Thyroid gland (tissue), 4 donors: ENCODE measurements at regions not wholly inside any gene's neighbourhood (a gene's known extent, or its start where the extent isn't known, plus 50 kb on each side); places are given as distances from the start of the nearest gene placed in this dataset.

Experiments used
- DNase-seq, 2 donors: peaks; one replicate each; pipeline ENCODE4 v3.0.0-alpha.2; 2019
- H3K27ac ChIP-seq, 3 donors: fragments of 200-600 bp; sonication (generic); 1 replicate in 2 of 3; 2 replicates in 1 of 3; pipeline ENCODE4 v1.5.1; 2016 to 2019; ENCODE audit warnings: mild to moderate bottlenecking in 1 of 3, moderate library complexity in 1 of 3
- H3K27me3 ChIP-seq: fragments of 200-600 bp; sonication (generic); one replicate; pipeline ENCODE4 v1.5.1; 2019
- H3K36me3 ChIP-seq, 2 donors: fragments of 200-600 bp; sonication (generic); one replicate each; pipeline ENCODE4 v1.5.1; 2016 to 2019
- H3K4me1 ChIP-seq, 2 donors: fragments of 200-600 bp; sonication (generic); one replicate each; pipeline ENCODE4 v1.5.1; 2017 to 2019
- H3K4me3 ChIP-seq, 3 donors: fragments of 200-600 bp; sonication (generic); replicated peaks in 1 of 3; 1 replicate in 2 of 3; 2 replicates in 1 of 3; pipeline ENCODE4 v1.5.1; 2016; ENCODE audit warnings: mild to moderate bottlenecking in 1 of 3
- H3K9me3 ChIP-seq: fragments of 200-600 bp; sonication (generic); one replicate; pipeline ENCODE4 v1.5.1; 2017
- POLR2A ChIP-seq, 2 donors: fragments of 450-650 bp; IDR thresholded peaks; one replicate each; pipeline ENCODE4 v1.6.1; 2017; ENCODE audit warnings: antibody characterized with exemption in 2 of 2, mild to moderate bottlenecking in 2 of 2, moderate library complexity in 1 of 2
- WGBS, 2 donors: methylation state at CpG; one replicate each; pipeline ENCODE4 v1.1.5; 2017; 5-methylcytosine and 5-hydroxymethylcytosine counted together
- intact Hi-C: fragments of 100-400 bp; cut with DNase I; formaldehyde crosslinking; loops from one replicate; pipeline ENCODE4 v1.15.1; 2023
- TF ChIP-seq, protein P1 (sequence below), 6 experiments: fragments of 200-600 bp in 3 of 6; fragments of 450-650 bp in 3 of 6; sonication (generic) in 3 of 6; IDR thresholded peaks; one replicate each; pipeline ENCODE4 v1.5.1; 2016 to 2019; ENCODE audit warnings: antibody characterized with exemption in 6 of 6, mild to moderate bottlenecking in 2 of 6, inconsistent platforms in 1 of 6, moderate library complexity in 1 of 6

DNA sequence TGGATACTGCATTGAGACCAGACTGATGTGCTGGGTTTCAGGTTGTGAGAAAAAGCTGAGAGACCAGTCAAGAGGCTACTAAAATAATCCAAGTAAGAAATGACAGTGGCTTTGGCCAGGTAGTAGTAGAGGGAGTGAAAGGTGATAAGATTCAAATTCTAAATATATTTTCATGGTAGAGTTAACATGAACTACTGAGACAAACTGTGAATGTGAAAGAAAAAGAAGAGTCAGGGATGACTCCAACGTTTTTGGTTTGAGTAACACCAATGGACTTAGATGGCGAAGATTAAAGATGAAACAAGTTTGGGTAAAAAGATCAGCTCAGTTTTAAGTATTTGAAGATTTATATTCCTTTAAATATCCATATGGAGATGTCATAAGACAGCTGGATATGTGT is 209.4 kb downstream of the ZEB2 start:
- TF ChIP-seq, protein P1, sequence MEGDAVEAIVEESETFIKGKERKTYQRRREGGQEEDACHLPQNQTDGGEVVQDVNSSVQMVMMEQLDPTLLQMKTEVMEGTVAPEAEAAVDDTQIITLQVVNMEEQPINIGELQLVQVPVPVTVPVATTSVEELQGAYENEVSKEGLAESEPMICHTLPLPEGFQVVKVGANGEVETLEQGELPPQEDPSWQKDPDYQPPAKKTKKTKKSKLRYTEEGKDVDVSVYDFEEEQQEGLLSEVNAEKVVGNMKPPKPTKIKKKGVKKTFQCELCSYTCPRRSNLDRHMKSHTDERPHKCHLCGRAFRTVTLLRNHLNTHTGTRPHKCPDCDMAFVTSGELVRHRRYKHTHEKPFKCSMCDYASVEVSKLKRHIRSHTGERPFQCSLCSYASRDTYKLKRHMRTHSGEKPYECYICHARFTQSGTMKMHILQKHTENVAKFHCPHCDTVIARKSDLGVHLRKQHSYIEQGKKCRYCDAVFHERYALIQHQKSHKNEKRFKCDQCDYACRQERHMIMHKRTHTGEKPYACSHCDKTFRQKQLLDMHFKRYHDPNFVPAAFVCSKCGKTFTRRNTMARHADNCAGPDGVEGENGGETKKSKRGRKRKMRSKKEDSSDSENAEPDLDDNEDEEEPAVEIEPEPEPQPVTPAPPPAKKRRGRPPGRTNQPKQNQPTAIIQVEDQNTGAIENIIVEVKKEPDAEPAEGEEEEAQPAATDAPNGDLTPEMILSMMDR (IDR thresholded peaks at IDR 0.05) = no peak
- TF ChIP-seq POLR2A (IDR thresholded peaks at IDR 0.05) = no peak
- H3K27me3 ChIP-seq = no peaks in the 10 kb centered on the region
- H3K9me3 ChIP-seq = no peaks in the 10 kb centered on the region
- H3K4me3 ChIP-seq = no peak overlapping the region
- 86 to 88% methylated on average over 2 of the region's 2 CpGs for WGBS, 2 donors
- H3K4me1 ChIP-seq = no peaks in the 10 kb centered on the region
- H3K27ac ChIP-seq = no peak overlapping the region
- no peaks in the 10 kb centered on the region for H3K36me3 ChIP-seq
- intact Hi-C loops = no loop called here
- DNase-seq = no peak

DNA sequence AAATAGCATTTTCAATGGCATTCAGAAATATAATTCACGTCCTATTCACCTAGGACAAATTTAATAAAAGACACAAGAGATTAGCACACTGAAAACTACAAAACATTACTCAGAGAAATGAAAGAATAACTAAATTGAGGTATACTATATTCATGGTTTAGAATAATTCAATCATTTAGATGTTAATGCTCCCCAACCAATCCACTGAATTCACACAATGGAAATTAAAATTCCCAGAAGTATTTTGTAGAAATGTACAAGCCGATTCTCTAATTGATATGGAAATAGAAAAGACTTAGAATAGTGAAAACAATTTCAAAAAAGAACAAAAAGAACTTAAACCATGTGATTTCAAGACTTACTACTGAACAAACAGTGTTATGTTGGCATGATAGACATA is 212.2 kb downstream of the ZEB2 start:
- TF ChIP-seq, protein P1 (IDR thresholded peaks at IDR 0.05) = no peak
- no peak for TF ChIP-seq POLR2A (IDR thresholded peaks at IDR 0.05)
- WGBS, 2 donors = 95 to 98% methylated on average over 2 of the region's 2 CpGs
- intact Hi-C loops = no loop called here
- no peaks in the 10 kb centered on the region for H3K9me3 ChIP-seq
- H3K36me3 ChIP-seq = no peaks in the 10 kb centered on the region
- H3K4me3 ChIP-seq = no peak overlapping the region
- no peaks in the 10 kb centered on the region for H3K27me3 ChIP-seq
- no peak overlapping the region for H3K27ac ChIP-seq
- no peak for DNase-seq
- H3K4me1 ChIP-seq = no peaks in the 10 kb centered on the region

DNA sequence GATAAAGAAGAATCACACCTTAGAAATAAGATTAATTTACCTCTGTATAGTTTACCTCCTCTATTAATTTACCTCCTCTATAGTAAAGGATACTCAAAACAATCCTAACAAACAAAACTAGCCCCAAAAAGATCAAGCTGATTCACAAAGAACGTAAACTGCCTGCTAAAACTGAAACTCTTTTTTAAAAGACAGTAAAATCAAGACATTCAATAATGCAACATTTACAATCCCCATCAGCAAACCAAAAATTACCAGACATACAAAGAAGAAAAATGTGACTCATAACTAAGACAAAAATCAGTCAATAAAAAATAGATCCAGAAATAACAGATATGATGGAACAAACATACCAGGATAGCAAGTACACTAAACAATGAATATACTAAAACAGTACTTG is 215.7 kb downstream of the ZEB2 start:
- H3K27me3 ChIP-seq = no peaks in the 10 kb centered on the region
- TF ChIP-seq POLR2A (IDR thresholded peaks at IDR 0.05) = no peak
- intact Hi-C loops = no loop called here
- no peaks in the 10 kb centered on the region for H3K9me3 ChIP-seq
- no peak overlapping the region for H3K27ac ChIP-seq
- no peaks in the 10 kb centered on the region for H3K36me3 ChIP-seq
- H3K4me3 ChIP-seq = no peak overlapping the region
- no peak for DNase-seq
- 96% methylated on average over 1 of the region's 1 CpG for WGBS, 2 donors
- H3K4me1 ChIP-seq = no peaks in the 10 kb centered on the region

DNA sequence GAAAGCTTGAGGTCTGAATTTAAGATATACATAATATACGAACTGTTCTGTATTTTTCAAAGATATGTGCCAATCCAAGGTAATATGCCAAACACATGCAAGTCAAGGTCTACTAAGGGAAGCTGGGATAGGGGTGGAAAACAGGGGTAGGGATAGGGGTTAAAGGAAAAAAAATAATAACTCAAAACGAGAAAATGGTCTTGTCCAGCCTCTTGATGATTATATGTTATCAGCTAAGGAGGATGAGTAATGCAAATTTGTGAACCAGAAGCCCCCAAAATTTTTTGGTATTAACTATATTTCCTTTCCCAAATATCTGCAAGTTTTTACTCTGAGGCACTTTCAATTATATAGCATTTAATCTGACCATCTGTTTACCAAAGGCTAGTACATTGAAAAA is 219.3 kb downstream of the ZEB2 start:
- Histone ChIP-seq H3K27me3 (no peaks in the 10 kb centered on the region), H3K36me3 (no peaks in the 10 kb centered on the region), H3K4me3 (no peak overlapping the region), H3K9me3 (no peaks in the 10 kb centered on the region), H3K4me1 (no peaks in the 10 kb centered on the region), H3K27ac (no peak overlapping the region)
- DNase-seq = no peak
- intact Hi-C loops = no loop called here
- 85 to 88% methylated on average over 2 of the region's 2 CpGs for WGBS, 2 donors
- TF ChIP-seq POLR2A (IDR thresholded peaks at IDR 0.05) = no peak
- TF ChIP-seq, protein P1 (IDR thresholded peaks at IDR 0.05) = no peak

DNA sequence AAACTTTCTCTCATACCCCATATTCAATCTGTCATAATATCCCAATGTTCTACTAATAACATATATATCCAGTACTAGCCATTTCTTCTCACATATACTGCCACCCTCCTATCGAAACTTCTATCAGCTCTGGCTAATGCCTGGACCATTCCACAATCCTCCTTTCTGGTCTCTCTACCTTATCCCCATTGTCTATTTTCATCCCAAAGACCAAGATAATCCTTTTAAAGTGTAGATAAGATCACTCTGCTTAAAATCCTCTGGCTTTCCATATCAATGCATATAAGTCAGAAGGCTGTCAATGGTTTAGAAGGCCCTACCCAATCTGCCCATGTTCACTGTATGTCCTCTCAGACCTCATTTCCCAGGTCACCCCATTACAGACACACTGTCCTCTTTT is 229.6 kb downstream of the ZEB2 start:
- Histone ChIP-seq H3K4me3 (no peak overlapping the region), H3K9me3 (no peaks in the 10 kb centered on the region), H3K4me1 (no peaks in the 10 kb centered on the region), H3K27ac (no peak overlapping the region), H3K27me3 (no peaks in the 10 kb centered on the region), H3K36me3 (no peaks in the 10 kb centered on the region)
- DNase-seq = no peak
- intact Hi-C loops = no loop called here
- TF ChIP-seq, protein P1 (IDR thresholded peaks at IDR 0.05) = no peak
- no peak for TF ChIP-seq POLR2A (IDR thresholded peaks at IDR 0.05)
- 100% methylated on average over 1 of the region's 1 CpG for WGBS, 2 donors

DNA sequence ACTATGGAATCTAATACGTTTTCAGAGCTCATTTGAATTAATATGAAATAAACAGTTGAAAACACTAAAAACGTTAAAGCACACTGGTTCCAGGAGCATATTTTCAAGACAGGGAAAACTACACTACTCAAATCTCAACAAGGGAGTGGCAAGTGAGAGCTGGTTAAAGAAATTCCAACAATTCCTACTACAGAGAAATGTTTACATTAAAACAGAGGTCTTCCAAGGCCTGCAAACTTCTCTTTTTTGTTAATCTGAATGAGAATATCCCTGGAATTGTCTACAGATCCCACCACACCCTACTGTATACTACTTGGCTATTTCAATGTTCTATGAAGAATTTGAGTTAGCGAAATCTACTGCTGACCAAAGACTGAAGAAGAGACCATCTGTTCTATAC is 231.5 kb downstream of the ZEB2 start:
- Histone ChIP-seq H3K36me3 (no peaks in the 10 kb centered on the region), H3K4me3 (no peak overlapping the region), H3K27ac (no peak overlapping the region), H3K9me3 (no peaks in the 10 kb centered on the region), H3K27me3 (no peaks in the 10 kb centered on the region), H3K4me1 (no peaks in the 10 kb centered on the region)
- intact Hi-C loops = no loop called here
- TF ChIP-seq POLR2A (IDR thresholded peaks at IDR 0.05) = no peak
- TF ChIP-seq, protein P1 (IDR thresholded peaks at IDR 0.05) = no peak
- DNase-seq = no peak
- 73% methylated on average over 3 of the region's 3 CpGs for WGBS, 2 donors
